Fibroblast of pulmonary artery (primary cell): ENCODE measurements at regions not wholly inside any gene's neighbourhood (a gene's known extent, or its start where the extent isn't known, plus 50 kb on each side); places are given as distances from the start of the nearest gene placed in this dataset.
A peak's percentile ranks its signal among the peaks of the same experiment; 100 is the strongest.
"Not testable (repeated sequence)": the region's sequence is repeated elsewhere in the genome, so short reads cannot be mapped to it uniquely, and the experiment has no call there.

Source experiments
- DNase-seq: peaks from one replicate; pipeline ENCODE4 v3.0.0-alpha.2; 2010; ENCODE audit warnings: low read depth
- H3K4me3 ChIP-seq: replicated peaks from 2 replicates; pipeline ENCODE4 v1.5.1; 2011; ENCODE audit warnings: low read depth, mild to moderate bottlenecking, control low read depth, low read length, moderate library complexity
- TF ChIP-seq, protein P1 (sequence below): IDR thresholded peaks from 2 replicates; pipeline ENCODE4 v1.5.1; 2011; ENCODE audit warnings: mild to moderate bottlenecking, control low read depth, low read length, inconsistent platforms; ENCODE audit errors: missing control alignments

DNA sequence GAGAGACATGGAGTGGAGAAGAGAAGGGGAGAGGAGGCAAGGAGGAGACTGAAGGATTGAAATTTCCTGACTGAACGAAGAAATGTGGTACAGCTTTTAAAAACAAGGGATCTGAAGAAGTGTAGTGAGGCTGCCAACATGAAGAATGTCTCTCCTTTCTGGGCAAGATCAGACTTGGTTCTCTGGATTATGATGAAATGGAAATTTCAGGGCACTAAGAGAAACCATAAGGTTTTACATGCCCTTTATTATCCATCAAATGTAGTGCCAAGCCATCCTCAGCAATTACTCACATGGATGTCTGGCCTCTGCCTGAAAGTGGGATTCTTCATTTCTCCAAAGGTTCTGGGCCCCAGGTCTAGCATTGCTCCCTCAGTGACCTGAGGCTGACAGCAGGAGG is 77.6 kb upstream of the CCDC80 start:
- TF ChIP-seq, protein P1, sequence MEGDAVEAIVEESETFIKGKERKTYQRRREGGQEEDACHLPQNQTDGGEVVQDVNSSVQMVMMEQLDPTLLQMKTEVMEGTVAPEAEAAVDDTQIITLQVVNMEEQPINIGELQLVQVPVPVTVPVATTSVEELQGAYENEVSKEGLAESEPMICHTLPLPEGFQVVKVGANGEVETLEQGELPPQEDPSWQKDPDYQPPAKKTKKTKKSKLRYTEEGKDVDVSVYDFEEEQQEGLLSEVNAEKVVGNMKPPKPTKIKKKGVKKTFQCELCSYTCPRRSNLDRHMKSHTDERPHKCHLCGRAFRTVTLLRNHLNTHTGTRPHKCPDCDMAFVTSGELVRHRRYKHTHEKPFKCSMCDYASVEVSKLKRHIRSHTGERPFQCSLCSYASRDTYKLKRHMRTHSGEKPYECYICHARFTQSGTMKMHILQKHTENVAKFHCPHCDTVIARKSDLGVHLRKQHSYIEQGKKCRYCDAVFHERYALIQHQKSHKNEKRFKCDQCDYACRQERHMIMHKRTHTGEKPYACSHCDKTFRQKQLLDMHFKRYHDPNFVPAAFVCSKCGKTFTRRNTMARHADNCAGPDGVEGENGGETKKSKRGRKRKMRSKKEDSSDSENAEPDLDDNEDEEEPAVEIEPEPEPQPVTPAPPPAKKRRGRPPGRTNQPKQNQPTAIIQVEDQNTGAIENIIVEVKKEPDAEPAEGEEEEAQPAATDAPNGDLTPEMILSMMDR, result no peak
- DNase-seq, result no peak
- no peak overlapping the region for H3K4me3 ChIP-seq

DNA sequence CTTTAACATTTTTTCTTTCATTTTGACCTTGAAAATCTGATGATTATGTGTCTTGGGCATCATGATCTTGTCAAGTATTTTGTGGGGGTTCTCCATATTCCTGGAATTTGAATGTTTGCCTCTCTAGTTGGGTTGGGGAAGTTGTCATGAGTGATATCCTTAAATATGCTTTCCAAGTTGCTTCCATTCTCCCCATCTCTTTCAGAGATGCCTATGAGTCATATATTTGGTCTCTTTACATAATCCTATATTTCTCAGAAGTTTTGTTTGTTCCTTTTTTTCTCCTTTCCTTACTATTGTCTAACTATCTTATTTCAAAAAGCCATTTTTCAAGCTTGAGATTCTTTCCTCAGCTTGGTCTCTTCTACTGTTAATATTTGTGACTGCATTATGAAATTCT is 69.0 kb upstream of the CCDC80 start:
- TF ChIP-seq, protein P1, result no peak
- DNase-seq, result no peak
- H3K4me3 ChIP-seq, result no peak overlapping the region

DNA sequence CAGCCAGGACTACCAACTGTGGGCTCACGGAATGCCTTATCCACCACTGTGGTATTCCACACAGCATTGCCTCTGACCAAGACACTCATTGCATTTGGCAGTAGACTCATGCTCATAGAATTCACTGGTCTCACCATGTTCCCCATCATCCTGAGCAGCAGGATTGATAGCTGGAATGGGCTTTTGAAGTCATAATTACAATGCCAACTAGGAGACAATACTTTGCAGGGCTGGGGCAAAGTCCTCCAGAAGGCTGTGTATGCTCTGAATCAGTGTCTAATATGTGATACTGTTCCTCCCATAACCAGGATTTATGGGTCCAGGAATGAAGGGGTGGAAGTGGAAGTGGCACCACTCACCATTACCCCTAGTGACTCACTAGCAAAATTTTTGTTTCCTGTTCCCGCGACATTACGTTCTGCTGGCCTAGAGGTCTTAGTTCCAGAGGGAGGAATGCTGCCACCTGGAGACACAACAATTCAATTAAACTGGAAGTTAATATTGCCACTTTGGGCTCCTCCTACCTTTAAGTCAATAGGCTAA is 58.6 kb upstream of the CCDC80 start:
- peak; percentile 48 for DNase-seq
- TF ChIP-seq, protein P1, result peak; percentile 10
- no peak overlapping the region for H3K4me3 ChIP-seq

DNA sequence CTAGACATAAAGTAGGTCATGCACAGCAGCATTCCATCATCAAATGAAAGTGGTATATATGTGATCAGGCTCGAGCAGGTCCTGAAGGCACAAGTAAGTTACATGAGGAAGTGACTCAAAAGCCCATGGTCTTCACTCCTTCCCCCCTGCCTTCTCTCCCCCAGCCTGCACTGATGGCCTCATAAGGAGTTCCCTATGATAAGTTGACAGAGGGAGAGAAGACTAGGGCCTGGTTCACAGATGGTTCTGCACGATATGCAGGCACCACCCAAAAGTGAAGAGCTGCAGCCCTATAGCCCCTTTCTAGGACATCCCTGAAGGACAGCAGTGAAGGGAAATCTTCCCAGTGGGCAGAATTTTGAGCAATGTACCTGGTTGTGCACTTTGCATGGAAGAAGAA is 57.5 kb upstream of the CCDC80 start:
- H3K4me3 ChIP-seq, DNase-seq: not testable (repeated sequence)

DNA sequence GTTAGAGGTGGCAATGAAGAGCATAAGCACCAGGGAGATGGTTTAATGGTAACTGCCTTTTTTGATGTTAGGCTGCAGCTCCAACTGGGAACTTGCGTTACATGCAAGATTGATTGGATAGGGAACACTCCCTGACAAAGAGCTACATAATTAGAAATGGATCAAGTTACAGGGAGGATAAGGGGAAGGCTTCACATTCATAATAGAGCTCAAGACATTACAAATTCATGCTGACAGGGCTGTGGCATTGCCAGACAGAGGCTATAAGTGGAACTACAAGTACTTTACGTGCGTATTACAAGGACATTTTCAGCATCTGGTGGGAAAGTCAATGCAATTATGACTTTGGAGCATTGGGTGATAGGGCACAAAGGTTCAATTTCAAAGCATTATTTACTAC is 55.3 kb upstream of the CCDC80 start:
- not testable (repeated sequence) for DNase-seq, H3K4me3 ChIP-seq

DNA sequence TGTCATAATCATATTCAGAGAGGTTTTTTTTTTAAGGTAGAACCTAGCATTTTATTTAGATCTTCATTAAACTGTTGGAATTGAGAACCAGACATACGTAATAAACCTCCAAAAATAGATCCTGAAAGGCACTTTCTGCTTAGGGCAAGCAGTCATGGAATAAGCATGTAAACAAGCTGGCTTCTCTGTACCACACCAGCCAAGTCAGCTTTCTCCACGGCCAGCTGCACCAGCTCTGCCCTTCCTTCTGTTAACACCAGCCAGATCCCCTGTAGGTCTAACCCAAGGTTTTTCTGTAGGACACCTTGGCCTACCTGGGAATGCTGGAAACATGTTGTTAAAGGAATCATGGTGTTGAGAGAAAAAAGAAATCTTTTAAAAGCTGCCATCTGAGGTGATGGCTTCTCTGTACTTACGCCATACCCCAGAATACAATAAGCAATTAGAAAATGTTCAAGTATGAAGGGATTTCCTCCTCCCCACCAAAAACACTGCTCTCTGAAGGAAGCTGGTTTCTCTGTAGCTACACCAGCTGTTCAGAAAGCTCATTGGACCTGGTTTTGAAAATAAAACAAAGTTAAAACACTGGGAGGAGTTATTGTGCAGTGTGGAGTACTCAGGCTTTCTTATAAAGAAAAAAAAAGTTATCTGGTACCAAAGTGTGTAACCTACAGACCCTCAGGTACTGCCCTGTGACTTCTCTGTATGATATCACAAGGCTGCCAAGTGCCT is 54.6 kb upstream of the CCDC80 start:
- H3K4me3 ChIP-seq, DNase-seq: not testable (repeated sequence)

DNA sequence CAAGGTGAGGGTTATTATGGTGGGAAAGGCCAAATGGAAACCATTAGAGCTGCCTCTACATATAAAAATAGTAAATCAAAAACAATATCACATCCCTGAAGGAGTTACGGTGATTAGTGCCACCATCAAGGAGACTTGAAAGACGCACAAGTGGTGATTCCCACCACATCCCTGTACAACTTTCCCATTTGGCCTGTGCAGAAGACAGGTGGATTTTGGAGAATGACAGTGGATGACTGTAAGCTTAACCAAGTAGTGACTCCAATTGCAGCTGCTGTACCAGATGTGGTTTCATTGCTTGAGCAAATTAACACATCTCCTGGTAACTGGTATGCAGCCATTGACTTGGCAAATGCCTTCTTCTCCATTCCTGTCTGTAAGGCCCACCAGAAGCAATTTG is 54.0 kb upstream of the CCDC80 start:
- not testable (repeated sequence) for H3K4me3 ChIP-seq, DNase-seq

DNA sequence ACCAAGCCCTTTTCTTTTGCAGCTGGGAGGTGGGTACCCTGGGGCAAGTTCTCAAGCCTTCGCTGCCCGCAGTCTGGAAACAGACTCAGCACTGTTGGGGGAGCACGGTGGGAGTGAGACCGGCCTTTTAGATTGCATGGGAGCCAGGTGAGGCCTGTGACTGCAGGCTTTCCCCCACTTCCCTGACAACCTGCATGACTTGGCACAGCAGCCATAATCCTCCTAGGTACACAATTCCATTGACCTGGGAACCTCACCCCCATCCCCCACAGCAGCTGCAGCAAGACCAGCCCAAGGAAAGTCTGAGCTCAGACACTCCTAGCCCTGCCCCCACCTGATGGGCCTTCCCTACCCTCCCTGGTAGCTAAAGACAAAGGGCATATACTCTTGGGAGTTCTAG is 52.2 kb upstream of the CCDC80 start:
- no peak overlapping the region for H3K4me3 ChIP-seq
- TF ChIP-seq, protein P1, result no peak
- no peak for DNase-seq
